Umbilical cord (tissue), 1 donor: ENCODE measurements at regions not wholly inside any gene's neighbourhood (a gene's known extent, or its start where the extent isn't known, plus 50 kb on each side); places are given as distances from the start of the nearest gene placed in this dataset.
A peak's percentile ranks its signal among the peaks of the same experiment; 100 is the strongest.
"Not testable (repeated sequence)": the region's sequence is repeated elsewhere in the genome, so short reads cannot be mapped to it uniquely, and the experiment has no call there.

ENCODE experiments used
- DNase-seq: peaks from one replicate; pipeline ENCODE4 v3.0.0-alpha.2; 2015; ENCODE audit warnings: low spot score

DNA sequence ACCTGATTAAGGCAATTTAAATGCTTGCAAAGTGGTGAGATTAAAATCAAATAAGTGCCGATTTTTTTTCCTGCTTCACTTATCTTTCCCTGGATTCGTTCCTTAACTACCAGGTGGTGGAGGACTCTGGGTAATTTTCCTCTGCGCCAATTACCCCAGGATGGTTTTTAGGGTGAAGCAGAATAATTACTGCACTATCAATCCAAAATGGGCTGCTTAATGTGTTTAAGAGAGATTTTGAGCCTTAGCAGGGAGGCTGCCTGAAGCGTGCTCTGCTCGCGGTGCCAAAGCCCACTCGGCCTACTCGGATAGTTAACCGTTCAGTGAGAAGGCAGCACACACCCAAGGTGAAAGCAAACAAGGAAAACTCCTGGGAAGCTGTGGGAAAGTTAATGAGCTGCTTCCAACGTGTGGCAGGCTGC lies 274.9 kb upstream of the LMO3 start:
- DNase-seq: peak; percentile 17

DNA sequence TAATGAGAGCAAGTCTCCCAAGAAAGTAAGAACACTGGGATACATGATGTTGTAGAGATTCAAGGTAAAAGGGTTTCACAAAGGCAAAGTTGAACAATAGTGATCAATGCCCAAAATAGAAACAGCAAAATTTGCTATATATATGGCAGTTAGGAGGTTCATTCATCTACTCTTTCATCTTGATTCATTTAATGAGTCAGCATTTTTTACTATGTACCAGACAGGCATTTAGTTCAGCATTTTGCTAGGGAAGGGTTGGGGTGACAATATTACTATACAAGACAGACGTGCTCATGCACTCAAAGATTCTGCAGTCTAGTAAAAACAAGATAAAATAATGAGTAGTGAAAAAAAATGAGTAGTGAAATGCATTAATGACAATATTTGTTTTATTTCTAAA lies 264.9 kb upstream of the LMO3 start:
- DNase-seq: no peak

DNA sequence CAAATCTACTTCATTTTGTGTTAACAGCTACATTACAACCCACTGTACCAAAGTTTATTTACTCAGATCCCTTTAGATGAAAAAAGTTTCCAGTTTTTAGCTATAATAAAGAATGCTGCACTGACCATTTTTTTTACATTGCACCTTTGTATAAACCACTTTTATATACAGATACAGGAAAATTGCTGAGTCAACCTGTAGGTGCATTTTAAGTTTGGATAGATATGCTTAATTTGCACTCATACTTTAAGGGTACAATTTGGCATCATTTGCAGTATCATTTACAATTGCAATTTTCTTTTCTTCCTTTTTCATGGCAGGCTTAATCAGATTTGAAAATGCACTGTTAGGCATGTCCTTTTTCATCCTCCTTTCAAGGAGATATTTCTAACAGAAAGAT lies 257.8 kb upstream of the LMO3 start:
- DNase-seq: no peak

DNA sequence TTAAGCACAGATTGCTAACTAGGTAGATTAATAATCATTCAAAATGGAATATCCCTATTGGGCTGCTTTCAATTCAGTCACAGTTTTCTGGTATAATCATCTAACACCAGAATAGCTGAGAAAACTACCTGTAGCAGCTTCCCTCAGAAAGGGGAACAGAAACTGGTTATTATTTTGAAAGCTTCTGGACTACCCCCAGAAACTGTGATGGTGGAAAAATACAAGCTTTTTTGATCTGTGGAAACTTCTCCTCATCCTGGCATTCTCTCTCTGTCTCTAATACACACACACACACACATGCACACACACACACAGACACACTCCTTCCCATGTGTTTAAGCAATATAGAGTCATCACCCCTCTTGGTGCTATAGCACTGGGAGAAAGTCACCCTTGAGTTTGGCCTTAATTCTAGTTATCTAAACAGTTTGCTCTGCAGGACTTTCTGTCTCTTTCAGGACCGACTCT lies 251.5 kb upstream of the LMO3 start:
- DNase-seq: no peak

DNA sequence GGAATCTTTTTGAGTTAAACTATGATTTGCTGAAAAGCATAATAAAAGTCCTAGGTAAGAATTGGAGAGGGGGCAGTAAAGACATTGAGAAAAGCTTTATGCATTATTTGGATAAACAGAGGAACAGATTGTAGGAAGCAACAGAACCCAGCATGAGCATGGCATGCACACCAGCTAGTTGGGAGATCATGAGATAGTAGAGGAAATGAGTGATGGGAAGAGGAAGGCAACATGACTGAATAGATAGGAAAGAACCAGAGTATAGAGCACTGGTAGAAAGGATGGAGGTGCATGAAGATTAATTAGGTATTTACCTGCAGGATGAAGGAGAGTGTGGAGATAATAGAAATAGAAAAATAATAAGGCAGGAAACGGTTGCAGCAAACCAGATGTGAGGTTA lies 248.5 kb upstream of the LMO3 start:
- no peak for DNase-seq

DNA sequence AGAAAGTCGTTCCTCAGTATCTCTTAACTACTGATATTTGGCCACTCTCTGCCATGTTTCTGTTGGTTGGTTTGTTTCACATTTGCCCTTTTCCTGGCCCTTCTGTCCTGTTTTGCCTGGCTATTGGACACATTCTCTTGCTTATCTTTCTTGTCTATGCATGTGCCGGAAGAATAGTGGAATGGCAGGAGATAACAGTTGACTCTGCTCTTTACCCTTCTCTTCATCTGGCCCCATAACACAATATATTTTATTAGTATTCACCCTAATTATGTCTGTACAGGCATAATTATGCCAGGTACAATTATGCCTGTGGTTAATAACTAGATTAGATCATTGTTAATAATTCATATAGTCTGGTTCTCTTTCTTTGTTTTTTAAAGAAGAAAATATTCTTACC lies 243.5 kb upstream of the LMO3 start:
- no peak for DNase-seq

DNA sequence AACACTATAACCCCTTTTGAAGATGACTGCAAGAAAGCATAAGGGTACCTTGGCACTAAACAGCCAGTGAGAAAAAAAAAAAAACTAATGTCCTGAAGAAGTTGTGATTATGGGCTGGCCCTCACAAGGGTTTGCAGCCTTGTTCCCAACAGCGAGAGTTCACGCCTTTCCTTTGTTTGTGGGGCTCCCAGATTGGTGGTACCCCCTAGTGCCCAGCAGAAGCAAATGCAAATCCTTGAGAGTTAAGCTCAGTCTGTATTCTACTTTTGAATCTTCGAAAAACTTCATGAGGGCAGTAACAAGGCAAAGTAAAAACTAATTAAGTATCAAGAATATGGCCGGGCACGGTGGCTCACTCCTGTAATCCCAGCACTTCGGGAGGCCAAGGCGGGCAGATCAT lies 238.9 kb upstream of the LMO3 start:
- no peak for DNase-seq

DNA sequence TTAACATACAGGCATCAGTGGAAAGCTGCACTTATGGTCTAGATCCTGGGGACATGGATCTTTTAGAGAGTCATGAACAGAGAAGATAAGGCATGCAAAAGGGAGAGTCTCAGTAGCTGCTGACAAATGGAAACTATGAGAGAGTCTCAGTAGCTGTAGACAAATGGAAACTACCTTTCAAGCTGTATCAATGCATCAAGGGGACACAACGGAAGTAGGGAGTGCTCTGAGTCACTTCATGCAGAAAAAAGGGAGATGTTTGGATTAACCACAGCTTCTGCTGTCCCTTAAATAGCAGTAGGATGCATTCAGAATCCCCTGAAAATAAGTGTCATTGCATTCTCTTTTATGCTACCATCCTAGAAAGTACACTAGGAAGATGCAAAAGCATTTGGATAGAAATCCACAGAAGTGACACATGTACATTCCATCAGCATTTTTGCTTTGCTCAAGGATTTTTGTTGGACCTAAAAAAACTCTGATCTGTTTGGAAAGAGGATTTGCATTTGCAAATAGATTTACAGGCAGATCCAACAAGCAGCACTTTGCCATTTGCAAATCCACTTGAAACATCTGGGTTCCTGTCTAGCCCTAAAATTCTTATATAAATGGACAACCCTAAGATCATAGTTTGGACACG lies 227.5 kb upstream of the LMO3 start:
- peak; percentile 75 for DNase-seq

DNA sequence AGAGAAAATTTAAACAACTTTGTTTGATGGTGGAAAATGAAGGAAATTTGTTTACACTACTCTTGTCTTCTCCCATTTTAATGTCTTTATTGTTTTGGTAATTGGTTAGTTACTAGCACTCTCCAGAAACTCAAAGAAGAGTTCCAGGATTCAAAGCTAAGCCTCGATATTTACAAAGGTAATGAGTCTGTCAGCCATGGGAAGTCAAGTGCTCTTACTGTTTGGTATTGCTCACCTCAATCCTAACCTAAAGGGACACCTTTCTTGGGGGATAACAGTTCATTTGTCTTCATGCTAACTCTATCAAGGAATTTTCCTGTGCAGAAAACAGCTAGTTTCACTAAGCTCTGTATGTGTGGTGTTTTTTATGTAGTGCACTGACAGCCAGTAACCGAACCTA lies 222.9 kb upstream of the LMO3 start:
- DNase-seq: no peak

DNA sequence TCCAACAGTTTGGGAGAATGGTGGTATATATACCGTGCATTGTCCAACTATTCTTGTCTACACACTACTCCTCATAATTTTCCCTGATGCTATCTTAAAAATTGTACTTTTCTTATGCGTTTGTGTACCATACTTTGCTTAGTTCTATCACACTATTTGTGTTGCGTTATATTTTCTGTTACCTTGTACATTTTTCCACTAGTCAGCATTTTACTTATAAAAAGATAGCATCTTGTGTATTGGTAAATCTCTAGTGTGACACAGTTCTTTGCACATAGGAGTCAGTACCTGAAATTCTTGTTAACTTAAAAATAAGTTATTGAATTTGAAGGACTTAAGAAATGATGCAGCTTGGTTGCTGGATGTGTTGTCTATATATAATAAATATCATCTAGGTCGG lies 201.8 kb upstream of the LMO3 start:
- no peak for DNase-seq

DNA sequence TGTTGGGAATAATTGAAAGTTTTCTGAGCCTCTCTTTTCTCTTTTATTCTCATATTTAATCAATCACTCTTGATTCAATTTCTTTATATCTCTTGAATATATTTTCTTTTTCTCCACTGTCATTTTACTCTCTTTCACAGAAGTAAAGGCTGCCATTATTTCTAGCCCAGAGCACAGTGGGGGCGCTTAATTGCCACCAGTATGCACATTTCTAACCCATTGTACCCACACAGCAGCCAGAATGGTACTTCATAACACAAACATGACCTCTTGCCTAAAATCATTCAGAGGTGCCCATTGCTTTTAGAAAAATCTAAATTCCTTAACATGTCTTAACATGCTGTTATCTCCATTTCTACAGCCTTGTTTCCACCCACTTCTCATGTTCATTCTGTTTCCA lies 190.2 kb upstream of the LMO3 start:
- DNase-seq: no peak

DNA sequence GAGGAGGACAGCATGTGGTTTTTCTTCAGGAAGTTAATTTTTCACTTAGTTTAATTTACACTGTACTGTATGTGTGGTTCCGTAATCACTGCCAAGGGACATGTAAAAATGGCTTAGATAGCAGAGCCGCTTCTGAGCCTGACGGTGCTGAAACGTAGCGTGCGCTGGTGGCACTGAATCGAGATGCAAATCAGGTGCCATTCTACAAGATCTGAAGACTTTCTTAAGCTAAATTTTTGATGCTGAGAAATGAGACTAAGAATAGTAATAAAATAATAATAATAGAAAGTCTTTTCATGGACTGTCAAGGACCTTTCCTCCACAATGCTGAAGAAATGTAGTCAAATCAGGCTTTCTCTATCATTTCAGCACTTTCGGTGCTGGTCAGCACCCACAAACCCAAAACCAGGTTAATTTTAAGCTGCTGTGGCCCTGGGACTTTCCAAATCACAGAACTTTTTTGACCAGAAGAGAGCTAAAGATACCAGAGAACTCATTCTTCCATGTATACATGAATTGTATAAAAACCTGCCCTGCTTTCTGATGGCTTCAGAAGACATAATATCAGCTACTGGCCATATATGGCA lies 183.3 kb upstream of the LMO3 start:
- peak; percentile 45 for DNase-seq

DNA sequence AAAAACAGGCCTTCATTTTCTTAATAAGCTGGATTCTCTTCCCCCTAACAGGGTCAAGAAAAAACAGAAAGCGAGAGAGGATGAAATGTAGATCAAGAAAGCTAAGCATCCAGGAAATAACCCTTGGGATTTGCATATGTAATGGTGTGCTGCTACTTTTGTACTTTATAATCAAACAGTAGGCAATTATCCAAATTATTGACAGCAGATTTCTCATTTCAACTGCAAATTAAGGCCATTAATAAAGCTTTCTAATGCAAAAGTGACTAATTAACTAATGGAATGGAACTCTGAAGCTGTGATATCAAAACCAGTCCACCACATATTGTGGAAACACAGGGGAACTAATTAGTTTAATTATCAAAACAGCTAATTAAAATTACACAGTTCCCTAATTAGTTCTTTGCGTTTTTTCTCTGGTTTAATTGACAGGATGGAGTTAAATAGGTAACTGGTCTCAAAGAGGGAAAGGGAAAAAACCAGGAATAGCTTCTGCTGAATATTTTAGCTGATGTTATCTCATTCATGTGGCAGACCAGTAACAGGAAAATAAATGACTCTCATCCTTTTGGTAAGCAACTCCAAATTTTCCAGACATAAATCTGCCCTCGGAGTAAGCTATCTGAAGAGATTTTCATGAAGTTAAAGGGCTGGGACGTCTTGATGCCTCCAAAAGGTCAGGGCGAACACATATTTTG lies 182.7 kb upstream of the LMO3 start:
- DNase-seq: no peak

DNA sequence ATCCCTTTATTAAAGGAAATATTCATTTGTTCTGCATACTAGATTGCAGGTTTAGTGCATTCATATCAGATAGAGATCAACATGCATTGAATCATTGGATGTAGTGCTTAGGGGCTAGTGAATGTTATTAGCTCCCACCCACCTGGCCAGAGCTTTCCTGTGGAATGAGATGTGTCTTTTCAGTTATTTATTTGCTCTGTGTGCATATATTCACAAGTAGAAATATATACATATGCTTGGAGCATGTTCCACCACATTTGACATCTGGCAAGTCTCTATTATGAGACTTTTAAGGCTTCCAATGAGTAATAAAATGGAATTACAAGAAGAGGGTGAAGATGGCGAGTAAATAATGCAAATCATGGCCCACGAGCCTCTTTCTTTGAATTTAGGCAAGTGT lies 180.0 kb upstream of the LMO3 start:
- no peak for DNase-seq

DNA sequence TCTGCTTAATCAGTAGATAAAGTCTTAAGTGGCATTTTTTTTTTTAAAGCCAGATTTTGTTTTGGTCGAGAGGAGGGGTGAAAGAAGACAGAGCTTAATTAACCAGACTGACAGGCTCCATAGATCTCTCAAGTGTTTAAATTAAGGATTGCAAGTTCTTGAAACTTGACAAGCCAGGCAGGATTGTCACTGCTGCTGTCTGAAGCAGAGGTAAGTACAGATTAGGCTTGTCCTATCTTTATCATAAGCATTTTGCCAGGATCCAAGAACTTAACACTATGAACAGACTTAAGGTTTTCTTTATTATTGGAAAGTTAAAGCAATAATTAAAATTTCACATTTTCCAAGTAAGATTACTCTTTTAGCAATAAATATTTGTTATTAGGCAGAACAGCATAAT lies 179.6 kb upstream of the LMO3 start:
- no peak for DNase-seq

DNA sequence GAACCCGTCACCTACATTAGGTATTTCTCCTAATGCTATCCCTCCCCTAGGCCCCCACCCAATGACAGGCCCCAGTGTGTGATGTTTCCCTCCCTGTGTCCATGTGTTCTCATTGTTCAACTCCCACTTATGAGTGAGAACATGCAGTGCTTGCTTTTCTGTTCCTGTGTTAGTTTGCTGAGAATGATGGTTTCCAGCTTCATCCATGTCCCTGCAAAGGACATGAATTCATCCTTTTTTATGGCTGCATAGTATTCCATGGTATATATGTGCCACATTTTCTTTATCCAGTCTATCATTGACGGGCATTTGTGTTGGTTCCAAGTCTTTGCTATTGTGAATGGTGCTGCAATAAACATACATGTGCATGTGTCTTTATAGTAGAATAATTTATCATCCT lies 163.2 kb upstream of the LMO3 start:
- not testable (repeated sequence) for DNase-seq

DNA sequence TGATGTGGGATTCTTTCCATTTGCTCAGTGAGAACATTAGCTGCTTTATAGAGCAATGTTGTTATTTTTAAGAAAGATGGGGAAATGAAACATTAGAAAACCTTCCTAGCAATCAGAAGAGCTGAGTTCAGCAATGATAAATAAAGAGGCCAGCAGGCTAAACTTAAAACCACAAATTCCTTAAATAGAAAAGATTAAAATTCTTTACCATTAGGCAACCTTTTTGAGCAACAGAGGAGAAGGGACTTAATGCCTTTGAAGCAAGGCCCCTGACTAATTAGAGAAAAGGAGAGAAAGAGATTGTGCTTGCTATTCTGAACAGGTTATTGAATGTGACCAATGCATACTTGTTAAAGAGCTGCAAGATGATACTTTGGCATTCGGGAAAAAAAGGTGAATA lies 160.8 kb upstream of the LMO3 start:
- peak; percentile 43 for DNase-seq

DNA sequence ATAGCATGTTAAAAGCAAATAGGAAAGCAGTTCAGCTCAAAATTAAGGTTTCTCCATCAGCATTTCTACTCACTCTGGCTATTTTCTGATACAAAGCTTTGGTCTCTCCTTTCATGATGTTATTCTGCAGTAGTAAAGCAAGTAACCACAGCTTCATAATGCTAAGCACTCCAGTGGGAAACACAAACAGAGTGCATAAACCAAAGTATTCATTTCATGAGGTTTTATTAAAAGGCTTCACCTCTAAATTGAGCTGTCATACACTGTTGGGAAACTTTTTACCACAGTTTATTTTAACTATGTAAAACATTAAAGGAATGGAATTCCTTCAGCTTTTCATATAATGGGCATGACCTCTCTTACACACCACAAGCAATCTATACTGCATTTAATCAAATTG lies 157.9 kb upstream of the LMO3 start:
- DNase-seq: peak; percentile 10

DNA sequence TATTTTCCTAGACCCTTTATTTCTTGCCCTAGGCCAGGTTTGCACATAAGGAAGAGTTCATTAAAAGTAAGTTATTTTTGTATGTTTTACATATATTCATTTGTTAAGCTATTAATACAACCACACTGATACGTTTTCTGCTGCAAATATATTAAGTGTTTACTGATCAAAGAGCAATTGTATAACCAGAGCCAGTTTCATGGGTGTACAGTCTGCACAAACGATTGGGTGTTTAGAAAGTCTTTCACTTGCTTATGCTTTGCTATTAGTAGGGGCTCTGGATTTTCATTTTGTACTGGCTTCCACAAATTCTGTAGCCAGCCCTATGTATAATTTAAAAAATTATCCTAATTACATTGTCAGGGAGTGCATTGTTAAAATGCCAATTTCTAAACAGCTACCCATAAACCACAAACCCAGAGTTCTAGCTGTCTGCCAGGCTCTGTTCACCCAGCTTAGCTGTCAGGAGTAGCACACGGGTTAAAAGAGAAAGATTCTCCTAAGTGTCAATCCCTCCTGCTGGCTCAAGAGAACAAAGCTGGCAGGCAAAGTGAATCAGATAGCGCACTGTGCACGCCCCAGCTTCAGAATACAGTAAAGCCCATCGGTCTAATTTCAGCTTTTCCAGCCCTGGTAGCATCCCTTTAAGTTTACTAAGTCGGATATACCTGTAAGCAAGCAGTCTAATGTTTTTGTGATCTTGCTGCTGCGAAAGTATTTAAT lies 151.0 kb upstream of the LMO3 start:
- peak; percentile 52 for DNase-seq

DNA sequence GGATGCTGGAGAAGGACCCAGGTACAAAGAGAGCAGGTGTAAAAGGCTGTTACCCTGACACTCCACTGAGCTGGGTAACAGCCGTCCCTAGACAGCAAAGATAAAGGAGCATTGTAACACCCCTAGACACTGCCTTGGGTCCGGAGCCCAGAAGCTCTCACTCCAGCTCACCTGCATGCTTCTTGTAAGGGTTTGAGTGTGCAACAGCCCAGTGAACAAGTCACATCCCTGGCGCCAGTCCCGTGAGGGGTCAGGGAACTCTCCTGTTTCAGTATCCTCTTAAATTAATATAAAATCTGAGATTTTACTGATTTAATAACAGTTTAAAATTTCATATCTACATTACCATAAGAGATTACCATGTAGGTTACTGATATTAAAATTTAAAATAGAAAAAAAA lies 124.8 kb upstream of the LMO3 start:
- no peak for DNase-seq

DNA sequence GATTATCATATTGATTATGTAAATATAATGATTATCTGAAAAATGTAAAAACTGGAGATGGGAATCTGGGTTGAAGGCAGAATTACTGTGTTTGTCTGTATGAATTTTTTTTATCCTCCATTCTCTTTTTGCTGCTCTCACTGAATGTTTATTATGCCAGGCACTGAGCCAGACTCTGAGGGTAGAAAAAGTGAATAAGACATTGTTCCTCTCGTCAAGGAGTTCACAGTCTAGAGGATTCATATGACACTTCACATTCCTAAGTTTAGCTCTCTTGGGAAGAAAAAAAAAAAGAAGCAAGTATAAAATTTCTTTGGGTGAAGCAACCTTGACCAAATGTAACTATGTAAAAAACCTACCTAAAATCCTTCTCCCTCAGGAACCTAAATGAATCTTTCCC lies 120.9 kb upstream of the LMO3 start:
- no peak for DNase-seq

DNA sequence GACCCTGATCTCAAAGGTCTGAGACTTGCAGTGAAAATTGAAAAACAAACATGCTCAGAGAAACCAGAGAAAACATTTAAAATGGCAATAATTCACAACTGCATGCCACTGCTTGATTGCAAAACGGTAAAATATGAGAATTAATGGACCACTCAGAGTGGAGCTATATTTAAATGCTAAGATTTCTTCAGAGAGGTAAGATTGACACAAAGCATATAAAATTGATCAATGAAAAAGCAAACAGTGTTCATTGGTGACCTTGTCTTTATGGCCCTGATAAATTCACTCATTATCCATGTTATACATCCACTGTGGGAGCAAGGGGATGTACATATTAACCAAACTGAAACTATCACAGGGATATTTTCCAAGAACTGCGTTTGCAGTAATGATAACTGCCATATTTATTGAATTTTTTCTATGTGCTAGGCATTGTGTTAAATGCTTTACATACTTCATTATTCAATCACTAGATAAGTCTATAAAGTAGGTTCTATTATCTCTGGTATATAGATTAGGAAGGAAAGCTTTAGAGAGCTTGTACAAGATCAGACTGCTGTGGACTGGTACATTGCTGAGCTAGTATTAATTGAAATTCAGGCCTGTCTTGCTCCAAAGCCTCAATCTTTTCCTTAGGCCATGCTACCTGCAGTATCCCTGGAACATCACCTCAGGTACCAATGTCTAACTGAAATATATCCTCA lies 113.9 kb upstream of the LMO3 start:
- no peak for DNase-seq
